Endothelial cell of umbilical vein (primary cell): ENCODE measurements at regions not wholly inside any gene's neighbourhood (a gene's known extent, or its start where the extent isn't known, plus 50 kb on each side); places are given as distances from the start of the nearest gene placed in this dataset.

ENCODE experiments used
- BruUV-seq: library from RNA; stranded (reverse); fragments of 400-500 nt; replicated peaks from 2 replicates; lab custom pipeline; 2021; lab: Mats Ljungman, UMichigan
- CTCF ChIA-PET: fragments of 300-600, 350-600 bp; sonication (Branson Sonifier 250); formaldehyde crosslinking; loops from one replicate; lab custom pipeline; 2021; ENCODE audit warnings: antibody characterized with exemption, inconsistent platforms; lab: Charles Lee
- POLR2A ChIA-PET: fragments of 300-600, 350-600 bp; sonication (Branson Sonifier 250); formaldehyde crosslinking; loops from one replicate; lab custom pipeline; 2021; ENCODE audit warnings: antibody characterized with exemption, inconsistent platforms; lab: Charles Lee
- DNase-seq: peaks from one replicate; pipeline ENCODE4 v3.0.0-alpha.2; 2011; ENCODE audit warnings: low read depth, low spot score
- FAIRE-seq: peaks from 2 replicates; lab custom pipeline; 2011; peaks lifted over from hg19 to GRCh38; lab: Jason Lieb, UNC
- H2AFZ ChIP-seq: 2 replicates; pipeline ENCODE4 v1.6.0; 2012; ENCODE audit warnings: low read depth, low read length, control low read depth, inconsistent platforms
- H3K27ac ChIP-seq: 2 replicates; pipeline ENCODE4 v1.5.1; 2011; ENCODE audit warnings: low read depth, mild to moderate bottlenecking, control low read depth, low read length, moderate library complexity; ENCODE audit not compliant: insufficient read depth
- H3K27me3 ChIP-seq, 2 experiments: 2 replicates each; pipeline versions ENCODE4 v1.6.0 to v1.6.1; 2011; ENCODE audit warnings: low read length in 2 of 2, mixed read lengths in 1 of 2; ENCODE audit not compliant: control insufficient read depth in 2 of 2, insufficient read depth in 2 of 2
- H3K36me3 ChIP-seq, 2 experiments: 2 replicates in 1 of 2; 3 replicates in 1 of 2; pipeline ENCODE4 v1.5.1; 2011; ENCODE audit warnings: low read length in 2 of 2, mild to moderate bottlenecking in 1 of 2, moderate library complexity in 1 of 2; ENCODE audit not compliant: control insufficient read depth in 2 of 2, insufficient read depth in 2 of 2; ENCODE audit errors: extremely low read depth in 1 of 2
- H3K4me1 ChIP-seq: 3 replicates; pipeline ENCODE4 v1.5.1; 2011; ENCODE audit warnings: mild to moderate bottlenecking, low read length; ENCODE audit not compliant: control insufficient read depth, insufficient read depth; ENCODE audit errors: extremely low read depth
- H3K4me2 ChIP-seq: 2 replicates; pipeline ENCODE4 v1.6.1; 2011; ENCODE audit warnings: low read length, control low read depth, mixed read lengths; ENCODE audit not compliant: insufficient read depth
- H3K4me3 ChIP-seq, 3 experiments: fragments of 200-600 bp in 1 of 3; sonication (generic), shearing (Covaris generic) in 1 of 3; replicated peaks in 1 of 3; 2 replicates each; pipeline ENCODE4 v1.5.1; 2011 to 2016; ENCODE audit warnings: control low read depth in 3 of 3, low read length in 3 of 3, mild to moderate bottlenecking in 2 of 3, inconsistent platforms in 1 of 3, low read depth in 1 of 3, moderate library complexity in 1 of 3; ENCODE audit not compliant: insufficient read depth in 1 of 3
- H3K79me2 ChIP-seq: 2 replicates; pipeline ENCODE4 v1.6.0; 2012; ENCODE audit warnings: low read length, inconsistent platforms; ENCODE audit not compliant: control insufficient read depth, insufficient read depth
- H3K9ac ChIP-seq: replicated peaks from 2 replicates; pipeline ENCODE3; 2011; ENCODE audit warnings: low read length, control low read depth; ENCODE audit not compliant: insufficient read depth; ENCODE audit errors: extremely low read depth
- H3K9me1 ChIP-seq: replicated peaks from 3 replicates; pipeline ENCODE4 v1.6.0; 2011; ENCODE audit warnings: mild to moderate bottlenecking, low read length; ENCODE audit not compliant: control insufficient read depth, insufficient read depth; ENCODE audit errors: extremely low read depth
- H3K9me3 ChIP-seq: replicated peaks from 2 replicates; pipeline ENCODE4 v1.5.1; 2012; ENCODE audit warnings: low read length, inconsistent platforms; ENCODE audit not compliant: control insufficient read depth, insufficient read depth
- H4K20me1 ChIP-seq: replicated peaks from 2 replicates; pipeline ENCODE3; 2011; ENCODE audit warnings: mild to moderate bottlenecking, low read length; ENCODE audit not compliant: control insufficient read depth, insufficient read depth; ENCODE audit errors: extremely low read depth
- CTCF ChIP-seq, 2 donors: IDR thresholded peaks; 1 replicate in 1 of 2; 2 replicates in 1 of 2; pipeline ENCODE4 v1.5.1; 2011; ENCODE audit warnings: low read length in 2 of 2, mild to moderate bottlenecking in 2 of 2, moderate library complexity in 2 of 2, control low read depth in 1 of 2, inconsistent platforms in 1 of 2, low read depth in 1 of 2; ENCODE audit not compliant: insufficient read depth in 1 of 2; ENCODE audit errors: extremely low read depth in 1 of 2
- EZH2 ChIP-seq: IDR thresholded peaks from 2 replicates; pipeline ENCODE4 v1.6.1; 2012; ENCODE audit warnings: borderline replicate concordance, low read depth, mild to moderate bottlenecking, moderate library complexity, low read length, inconsistent platforms; ENCODE audit not compliant: severe bottlenecking
- FOS ChIP-seq: IDR thresholded peaks from 2 replicates; pipeline ENCODE4 v1.6.1; 2011; ENCODE audit warnings: mild to moderate bottlenecking, low read length, moderate library complexity, borderline replicate concordance; ENCODE audit not compliant: insufficient read depth
- GATA2 ChIP-seq: IDR thresholded peaks from 2 replicates; pipeline ENCODE4 v1.7.0; 2011; ENCODE audit warnings: low read depth, mild to moderate bottlenecking, moderate library complexity, mixed read lengths, low read length; ENCODE audit not compliant: insufficient read length, insufficient read depth
- JUN ChIP-seq: IDR thresholded peaks from 2 replicates; pipeline ENCODE4 v1.6.1; 2011; ENCODE audit warnings: borderline replicate concordance, low read depth; ENCODE audit not compliant: insufficient read length, insufficient read depth
- MAX ChIP-seq: IDR thresholded peaks from 2 replicates; pipeline ENCODE4 v1.6.1; 2011; ENCODE audit not compliant: insufficient read depth, insufficient read length
- MYC ChIP-seq: IDR thresholded peaks from one replicate; pipeline ENCODE4 v1.6.1; 2011; ENCODE audit warnings: mild to moderate bottlenecking, low read depth, low read length
- POLR2A ChIP-seq: IDR thresholded peaks from 2 replicates; pipeline ENCODE4 v1.6.1; 2012; ENCODE audit warnings: low read depth, mild to moderate bottlenecking, control low read depth, low read length
- POLR2AphosphoS5 ChIP-seq: IDR thresholded peaks from 2 replicates; pipeline ENCODE4 v1.6.1; 2012; ENCODE audit warnings: low read depth, mild to moderate bottlenecking, control low read depth, low read length, moderate library complexity; ENCODE audit not compliant: insufficient read depth
- dilution Hi-C: fragments of 300-500 bp; cut with MboI; formaldehyde crosslinking; loops from one replicate; pipeline ENCODE4 v1.15.0; 2019; ENCODE audit warnings: low sequenced_read_pairs; ENCODE audit not compliant: extremely low pct_ligation_motif_present
- intact Hi-C: fragments of 100-400 bp; cut with micrococcal nuclease; formaldehyde crosslinking; loops from one replicate; pipeline ENCODE4 v1.10.0; 2022

- POLR2A ChIA-PET, result no interaction called here
- Histone ChIP-seq H3K36me3 (no peaks in the 10 kb centered on the region), H3K9me1 (no peaks in the 10 kb centered on the region), H3K79me2 (no peaks in the 10 kb centered on the region), H2AFZ (no peak overlapping the region), H3K27ac (no peak overlapping the region), H3K9me3 (no peaks in the 10 kb centered on the region), H4K20me1 (no peaks in the 10 kb centered on the region), H3K4me1 (no peaks in the 10 kb centered on the region), H3K9ac (no peak overlapping the region), H3K4me3 (no peak overlapping the region), H3K4me2 (no peak overlapping the region), H3K27me3 (no peaks in the 10 kb centered on the region)
- DNase-seq (no peak), FAIRE-seq (no peak)
- TF ChIP-seq POLR2AphosphoS5 (no peak), CTCF (IDR thresholded peaks at IDR 0.05; ENCODE audit: extremely low read depth in 1 of 2, insufficient read depth in 1 of 2, low read depth in 1 of 2, low read length in 2 of 2) (no peak), MYC (no peak), EZH2 (no peak)
- intact Hi-C loops, result no loop called here
- dilution Hi-C loops, result no loop called here
- no TSS peak for BruUV-seq
- CTCF ChIA-PET, result no interaction called here
Observed at GRCh38 chr4:35918491-35918977, 325.8 kb downstream of the ARAP2 start.

- Histone ChIP-seq H3K9me1 (no peaks in the 10 kb centered on the region), H3K4me3 (no peak overlapping the region), H3K4me2 (no peak overlapping the region), H3K79me2 (no peaks in the 10 kb centered on the region), H3K9me3 (no peaks in the 10 kb centered on the region), H3K36me3 (no peaks in the 10 kb centered on the region), H3K9ac (no peak overlapping the region), H3K4me1 (no peaks in the 10 kb centered on the region), H3K27ac (no peak overlapping the region), H4K20me1 (no peaks in the 10 kb centered on the region), H2AFZ (no peak overlapping the region), H3K27me3 (no peaks in the 10 kb centered on the region)
- TF ChIP-seq POLR2A (no peak), MYC (no peak), GATA2 (no peak), POLR2AphosphoS5 (no peak), MAX (no peak), FOS (no peak), EZH2 (no peak), JUN (no peak), CTCF (IDR thresholded peaks at IDR 0.05; ENCODE audit: extremely low read depth in 1 of 2, insufficient read depth in 1 of 2, low read depth in 1 of 2, low read length in 2 of 2) (no peak)
- ChIA-PET POLR2A (no interaction called here), CTCF (no interaction called here)
- dilution Hi-C loops, result no loop called here
- no TSS peak for BruUV-seq
- FAIRE-seq, result no peak
- intact Hi-C loops, result no loop called here
- no peak for DNase-seq
Observed at GRCh38 chr4:35925806-35926205, 318.5 kb downstream of the ARAP2 start.
